IMR-90 (cell line): ENCODE measurements at regions not wholly inside any gene's neighbourhood (a gene's known extent, or its start where the extent isn't known, plus 50 kb on each side); places are given as distances from the start of the nearest gene placed in this dataset.

Experiments used
- ATAC-seq: fragments of 200-7000 bp; cut with Tn5 transposase; 2 replicates; pipeline ENCODE4 v1.9.1; 2020; ENCODE audit warnings: low read depth, mild to moderate bottlenecking, moderate library complexity
- BruUV-seq: library from RNA; stranded (reverse); fragments of 400-500 nt; replicated peaks from 2 replicates; lab custom pipeline; 2021; lab: Mats Ljungman, UMichigan
- CTCF ChIA-PET: fragments of 300-600 bp; formaldehyde crosslinking; extraction: SDS; loops from one replicate; lab custom pipeline; 2021; ENCODE audit warnings: antibody characterized with exemption; lab: Yijun Ruan, JAX
- POLR2A ChIA-PET: fragments of 300-600 bp; sonication (Branson Sonifier 250); formaldehyde crosslinking; loops from one replicate; lab custom pipeline; 2022; ENCODE audit warnings: antibody characterized with exemption; ENCODE audit not compliant: unreplicated experiment; lab: Charles Lee
- DNase-seq: peaks from one replicate; pipeline ENCODE4 v3.0.0; 2013
- H2AFZ ChIP-seq: replicated peaks from 2 replicates; pipeline ENCODE3; 2013; ENCODE audit warnings: low read length, mild to moderate bottlenecking; ENCODE audit not compliant: poor library complexity
- H2AK5ac ChIP-seq: 2 replicates; pipeline ENCODE4 v1.6.1; 2013; ENCODE audit warnings: low read depth, low read length, inconsistent platforms
- H2AK9ac ChIP-seq: replicated peaks from 2 replicates; pipeline ENCODE3; 2013; ENCODE audit warnings: mild to moderate bottlenecking, low read depth, low read length, moderate library complexity; ENCODE audit not compliant: poor library complexity
- H2BK120ac ChIP-seq: 2 replicates; pipeline ENCODE4 v1.6.1; 2013; ENCODE audit warnings: low read depth, low read length, inconsistent platforms
- H2BK15ac ChIP-seq: 3 replicates; pipeline ENCODE4 v1.6.1; 2013; ENCODE audit warnings: low read depth, low read length, inconsistent platforms
- H2BK20ac ChIP-seq: 2 replicates; pipeline ENCODE4 v1.6.1; 2013; ENCODE audit warnings: low read depth, mild to moderate bottlenecking, inconsistent platforms, low read length, moderate library complexity
- H2BK5ac ChIP-seq: 2 replicates; pipeline ENCODE4 v1.6.1; 2013; ENCODE audit warnings: mild to moderate bottlenecking, low read depth, low read length, inconsistent platforms; ENCODE audit not compliant: poor library complexity, severe bottlenecking
- H3K14ac ChIP-seq: replicated peaks from 2 replicates; pipeline ENCODE4 v1.6.1; 2013; ENCODE audit warnings: low read depth, low read length, inconsistent platforms
- H3K18ac ChIP-seq: 2 replicates; pipeline ENCODE4 v1.6.1; 2013; ENCODE audit warnings: low read depth, low read length, control low read depth
- H3K23ac ChIP-seq: 2 replicates; pipeline ENCODE4 v1.6.1; 2013; ENCODE audit warnings: low read depth, low read length, inconsistent platforms
- H3K27ac ChIP-seq: 2 replicates; pipeline ENCODE4 v1.5.1; 2013; ENCODE audit warnings: mild to moderate bottlenecking, control low read depth, low read length; ENCODE audit not compliant: insufficient read depth
- H3K27me3 ChIP-seq: 2 replicates; pipeline ENCODE4 v1.6.1; 2013; ENCODE audit warnings: low read length; ENCODE audit not compliant: control insufficient read depth, insufficient read depth
- H3K36me3 ChIP-seq: 2 replicates; pipeline ENCODE4 v1.6.1; 2013; ENCODE audit warnings: low read length, mixed read lengths; ENCODE audit not compliant: control insufficient read depth, insufficient read depth
- H3K4ac ChIP-seq: 2 replicates; pipeline ENCODE4 v1.6.1; 2013; ENCODE audit warnings: low read depth, low read length, inconsistent platforms
- H3K4me1 ChIP-seq: 2 replicates; pipeline ENCODE4 v1.6.1; 2013; ENCODE audit warnings: low read length, mixed read lengths; ENCODE audit not compliant: control insufficient read depth, insufficient read depth
- H3K4me2 ChIP-seq: 2 replicates; pipeline ENCODE4 v1.6.1; 2013; ENCODE audit warnings: low read depth, mild to moderate bottlenecking, control low read depth, low read length, moderate library complexity
- H3K4me3 ChIP-seq: 2 replicates; pipeline ENCODE4 v1.5.1; 2013; ENCODE audit warnings: low read depth, mild to moderate bottlenecking, control low read depth, low read length, moderate library complexity; ENCODE audit not compliant: insufficient read depth
- H3K56ac ChIP-seq: 2 replicates; pipeline ENCODE4 v1.6.1; 2013; ENCODE audit warnings: low read length, inconsistent platforms; ENCODE audit not compliant: insufficient read depth; ENCODE audit errors: extremely low read depth
- H3K79me1 ChIP-seq, 2 experiments: 2 replicates each; pipeline ENCODE4 v1.6.1; 2013; ENCODE audit warnings: low read length in 2 of 2, inconsistent platforms in 1 of 2, low read depth in 1 of 2
- H3K9ac ChIP-seq: 2 replicates; pipeline ENCODE4 v1.6.1; 2013; ENCODE audit warnings: low read depth, low read length, control low read depth
- H3K9me1 ChIP-seq: 2 replicates; pipeline ENCODE4 v1.6.1; 2013; ENCODE audit warnings: low read length, inconsistent platforms; ENCODE audit not compliant: insufficient read depth
- H3K9me3 ChIP-seq: 2 replicates; pipeline ENCODE4 v1.6.1; 2013; ENCODE audit warnings: low read length; ENCODE audit not compliant: control insufficient read depth, insufficient read depth
- H4K20me1 ChIP-seq: 2 replicates; pipeline ENCODE4 v1.6.1; 2013; ENCODE audit warnings: low read length, inconsistent platforms; ENCODE audit not compliant: insufficient read depth
- H4K5ac ChIP-seq: 2 replicates; pipeline ENCODE4 v1.6.1; 2013; ENCODE audit warnings: mild to moderate bottlenecking, low read depth, low read length, control low read depth
- H4K8ac ChIP-seq, 2 experiments: 2 replicates each; pipeline ENCODE4 v1.6.1; 2013; ENCODE audit warnings: low read depth in 2 of 2, low read length in 2 of 2, control low read depth in 1 of 2, inconsistent platforms in 1 of 2
- H4K91ac ChIP-seq: 2 replicates; pipeline ENCODE4 v1.6.1; 2013; ENCODE audit warnings: low read depth, low read length, inconsistent platforms; ENCODE audit not compliant: insufficient read depth
- BHLHE40 ChIP-seq: fragments of 150-350 bp; IDR thresholded peaks from 2 replicates; pipeline ENCODE4 v1.6.1; 2016; ENCODE audit warnings: mild to moderate bottlenecking, low read depth, low read length
- CEBPB ChIP-seq: IDR thresholded peaks from 2 replicates; pipeline ENCODE4 v1.6.1; 2012; ENCODE audit warnings: low read depth, low read length, improper control_type of control experiment
- CHD1 ChIP-seq: IDR thresholded peaks from 2 replicates; pipeline ENCODE4 v1.6.1; 2012; ENCODE audit warnings: low read depth, low read length, improper control_type of control experiment
- FOS ChIP-seq: fragments of 150-350 bp; IDR thresholded peaks from 2 replicates; pipeline ENCODE4 v1.6.1; 2016; ENCODE audit warnings: low read depth, low read length
- MAFK ChIP-seq: IDR thresholded peaks from 2 replicates; pipeline ENCODE4 v1.6.1; 2012; ENCODE audit warnings: low read depth, low read length, improper control_type of control experiment
- MAZ ChIP-seq: IDR thresholded peaks from 2 replicates; pipeline ENCODE4 v1.6.1; 2012; ENCODE audit warnings: low read depth, mild to moderate bottlenecking, low read length, improper control_type of control experiment, moderate library complexity, borderline replicate concordance
- MXI1 ChIP-seq: IDR thresholded peaks from 2 replicates; pipeline ENCODE4 v1.6.1; 2012; ENCODE audit warnings: low read depth, mild to moderate bottlenecking, low read length, moderate library complexity, borderline replicate concordance
- NFE2L2 ChIP-seq: fragments of 150-350 bp; IDR thresholded peaks from 2 replicates; pipeline ENCODE4 v1.6.1; 2016; ENCODE audit warnings: low read depth, mild to moderate bottlenecking, low read length
- POLR2A ChIP-seq: IDR thresholded peaks from 2 replicates; pipeline ENCODE4 v1.6.1; 2012; ENCODE audit warnings: mild to moderate bottlenecking, low read depth, low read length
- RAD21 ChIP-seq: IDR thresholded peaks from 2 replicates; pipeline ENCODE4 v1.6.1; 2012; ENCODE audit warnings: low read length, improper control_type of control experiment
- RCOR1 ChIP-seq: IDR thresholded peaks from 2 replicates; pipeline ENCODE4 v1.6.1; 2012; ENCODE audit warnings: mild to moderate bottlenecking, low read length, improper control_type of control experiment; ENCODE audit not compliant: insufficient replicate concordance
- RFX5 ChIP-seq: IDR thresholded peaks from 2 replicates; pipeline ENCODE4 v1.8.0; 2012; ENCODE audit warnings: low read depth, mild to moderate bottlenecking, low read length, moderate library complexity
- SMC3 ChIP-seq: fragments of 150-350 bp; IDR thresholded peaks from 2 replicates; pipeline ENCODE4 v1.6.1; 2016; ENCODE audit warnings: low read depth, mild to moderate bottlenecking, antibody characterized with exemption, low read length, moderate library complexity
- WGBS, 2 experiments: methylation state at CpG; one replicate each; pipeline versions ENCODE4 v1.1.5 to v1.1.7; 2013; ENCODE audit warnings: missing lambda C conversion rate in 2 of 2; ENCODE audit not compliant: insufficient read length in 1 of 2; ENCODE audit errors: extremely low coverage in 2 of 2; 5-methylcytosine and 5-hydroxymethylcytosine counted together
- dilution Hi-C: fragments of 300-500 bp; cut with HindIII; formaldehyde crosslinking; loops from one replicate; pipeline ENCODE4 v1.14.3; 2018; ENCODE audit warnings: low sequenced_read_pairs; ENCODE audit not compliant: unreplicated experiment
- in situ Hi-C: fragments of 300-500 bp; cut with MboI; formaldehyde crosslinking; loops from 3 replicates; pipeline ENCODE4 v1.14.3; 2019; ENCODE audit warnings: low sequenced_read_pairs, inconsistent platforms, mixed read lengths
- intact Hi-C: fragments of 100-400 bp; cut with micrococcal nuclease; formaldehyde crosslinking; loops from 2 replicates; pipeline ENCODE4 v1.10.0; 2022
- TF ChIP-seq, protein P1 (sequence below): conservative IDR thresholded peaks from 2 replicates; pipeline ENCODE4 v1.5.1; 2012; ENCODE audit warnings: mild to moderate bottlenecking, low read depth, low read length, improper control_type of control experiment
- TF ChIP-seq, protein P2 (sequence below): fragments of 150-350 bp; IDR thresholded peaks from 2 replicates; pipeline ENCODE4 v1.6.1; 2017; ENCODE audit warnings: mild to moderate bottlenecking, antibody characterized with exemption, low read length, low read depth
- TF ChIP-seq, protein P3 (sequence below): fragments of 150-350 bp; IDR thresholded peaks from 2 replicates; pipeline ENCODE4 v1.6.1; 2016; ENCODE audit warnings: low read depth, mild to moderate bottlenecking, low read length, moderate library complexity, borderline replicate concordance

DNA sequence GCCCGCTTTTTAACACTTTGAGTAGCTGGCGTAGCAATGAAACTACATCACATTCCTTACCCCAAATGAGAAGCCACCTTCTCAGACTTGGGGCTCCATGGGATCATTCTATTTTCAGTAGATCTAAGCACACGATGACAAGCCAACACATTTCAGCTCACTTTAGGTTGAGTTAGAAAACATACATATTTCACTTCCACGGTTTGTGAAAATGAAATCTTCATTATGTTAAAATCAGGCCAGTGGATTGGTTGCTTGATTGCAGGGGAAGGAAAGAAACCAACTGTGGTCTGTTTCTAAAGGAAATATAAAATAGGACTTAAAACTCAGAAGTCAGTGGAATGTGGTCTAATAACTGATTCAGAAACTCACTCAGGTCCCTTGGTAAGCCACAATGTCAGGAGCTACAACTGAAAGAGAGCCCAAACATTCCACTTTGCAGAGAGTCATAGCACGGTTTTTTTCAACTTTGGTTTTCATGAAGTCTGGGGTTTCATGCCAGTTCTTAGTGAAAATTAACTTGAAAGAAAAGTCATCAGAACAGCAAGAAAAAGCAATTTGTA lies 82.3 kb upstream of the TIAM1 start:
- ChIA-PET POLR2A (no interaction called here), CTCF (no interaction called here)
- no peak overlapping the region for H4K8ac ChIP-seq
- H4K20me1 ChIP-seq: no peaks in the 10 kb centered on the region
- ATAC-seq (no peak), DNase-seq (no peak)
- H4K91ac ChIP-seq: no peak overlapping the region
- H2BK15ac ChIP-seq: no peak overlapping the region
- no peak overlapping the region for H3K4me2 ChIP-seq
- no peak overlapping the region for H2AK9ac ChIP-seq
- no peak overlapping the region for H3K4ac ChIP-seq
- H3K36me3 ChIP-seq: no peaks in the 10 kb centered on the region
- no peak overlapping the region for H3K18ac ChIP-seq
- TF ChIP-seq, protein P1, sequence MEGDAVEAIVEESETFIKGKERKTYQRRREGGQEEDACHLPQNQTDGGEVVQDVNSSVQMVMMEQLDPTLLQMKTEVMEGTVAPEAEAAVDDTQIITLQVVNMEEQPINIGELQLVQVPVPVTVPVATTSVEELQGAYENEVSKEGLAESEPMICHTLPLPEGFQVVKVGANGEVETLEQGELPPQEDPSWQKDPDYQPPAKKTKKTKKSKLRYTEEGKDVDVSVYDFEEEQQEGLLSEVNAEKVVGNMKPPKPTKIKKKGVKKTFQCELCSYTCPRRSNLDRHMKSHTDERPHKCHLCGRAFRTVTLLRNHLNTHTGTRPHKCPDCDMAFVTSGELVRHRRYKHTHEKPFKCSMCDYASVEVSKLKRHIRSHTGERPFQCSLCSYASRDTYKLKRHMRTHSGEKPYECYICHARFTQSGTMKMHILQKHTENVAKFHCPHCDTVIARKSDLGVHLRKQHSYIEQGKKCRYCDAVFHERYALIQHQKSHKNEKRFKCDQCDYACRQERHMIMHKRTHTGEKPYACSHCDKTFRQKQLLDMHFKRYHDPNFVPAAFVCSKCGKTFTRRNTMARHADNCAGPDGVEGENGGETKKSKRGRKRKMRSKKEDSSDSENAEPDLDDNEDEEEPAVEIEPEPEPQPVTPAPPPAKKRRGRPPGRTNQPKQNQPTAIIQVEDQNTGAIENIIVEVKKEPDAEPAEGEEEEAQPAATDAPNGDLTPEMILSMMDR: no peak
- no peak for TF ChIP-seq BHLHE40
- TF ChIP-seq NFE2L2: no peak
- TF ChIP-seq MXI1: no peak
- TF ChIP-seq CEBPB: no peak
- TF ChIP-seq, protein P2, sequence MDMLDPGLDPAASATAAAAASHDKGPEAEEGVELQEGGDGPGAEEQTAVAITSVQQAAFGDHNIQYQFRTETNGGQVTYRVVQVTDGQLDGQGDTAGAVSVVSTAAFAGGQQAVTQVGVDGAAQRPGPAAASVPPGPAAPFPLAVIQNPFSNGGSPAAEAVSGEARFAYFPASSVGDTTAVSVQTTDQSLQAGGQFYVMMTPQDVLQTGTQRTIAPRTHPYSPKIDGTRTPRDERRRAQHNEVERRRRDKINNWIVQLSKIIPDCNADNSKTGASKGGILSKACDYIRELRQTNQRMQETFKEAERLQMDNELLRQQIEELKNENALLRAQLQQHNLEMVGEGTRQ: no peak
- no peak for TF ChIP-seq SMC3
- TF ChIP-seq FOS: no peak
- no peak for TF ChIP-seq POLR2A
- TF ChIP-seq, protein P3, sequence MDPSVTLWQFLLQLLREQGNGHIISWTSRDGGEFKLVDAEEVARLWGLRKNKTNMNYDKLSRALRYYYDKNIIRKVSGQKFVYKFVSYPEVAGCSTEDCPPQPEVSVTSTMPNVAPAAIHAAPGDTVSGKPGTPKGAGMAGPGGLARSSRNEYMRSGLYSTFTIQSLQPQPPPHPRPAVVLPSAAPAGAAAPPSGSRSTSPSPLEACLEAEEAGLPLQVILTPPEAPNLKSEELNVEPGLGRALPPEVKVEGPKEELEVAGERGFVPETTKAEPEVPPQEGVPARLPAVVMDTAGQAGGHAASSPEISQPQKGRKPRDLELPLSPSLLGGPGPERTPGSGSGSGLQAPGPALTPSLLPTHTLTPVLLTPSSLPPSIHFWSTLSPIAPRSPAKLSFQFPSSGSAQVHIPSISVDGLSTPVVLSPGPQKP: no peak
- no peak for TF ChIP-seq MAFK
- TF ChIP-seq RAD21: no peak
- TF ChIP-seq RCOR1: no peak
- TF ChIP-seq CHD1: no peak
- no peak for TF ChIP-seq RFX5
- no peak for TF ChIP-seq MAZ
- in situ Hi-C loops (no loop called here), intact Hi-C loops (no loop called here), dilution Hi-C loops (no loop called here)
- BruUV-seq: no TSS peak
- no peaks in the 10 kb centered on the region for H3K4me1 ChIP-seq
- H3K9ac ChIP-seq: no peak overlapping the region
- no peaks in the 10 kb centered on the region for H3K9me3 ChIP-seq
- no peak overlapping the region for H2BK20ac ChIP-seq
- no peak overlapping the region for H2AFZ ChIP-seq
- H3K56ac ChIP-seq: no peak overlapping the region
- H2BK120ac ChIP-seq: no peak overlapping the region
- WGBS, 2 experiments: 80% methylated on average over 1 of the region's 5 CpGs; no CpG with 5 or more reads in 1 of the 2 experiments
- no peak overlapping the region for H4K5ac ChIP-seq
- no peak overlapping the region for H3K4me3 ChIP-seq
- H2AK5ac ChIP-seq: no peak overlapping the region
- no peaks in the 10 kb centered on the region for H3K79me1 ChIP-seq
- no peak overlapping the region for H2BK5ac ChIP-seq
- H3K27ac ChIP-seq: no peak overlapping the region
- H3K14ac ChIP-seq: no peak overlapping the region
- H3K9me1 ChIP-seq: no peaks in the 10 kb centered on the region
- H3K27me3 ChIP-seq: no peaks in the 10 kb centered on the region
- no peak overlapping the region for H3K23ac ChIP-seq
